ENCODE measurements at regions not wholly inside any gene's neighbourhood (a gene's known extent, or its start where the extent isn't known, plus 50 kb on each side); places are given as distances from the start of the nearest gene placed in this dataset.

- Histone ChIP-seq H3K79me2 (ENCODE audit: control insufficient read depth, insufficient read depth, low read length) (no peaks in the 10 kb centered on the region), H3K4me2 (ENCODE audit: control insufficient read depth, insufficient read depth) (no peak overlapping the region), H3K4me1 (ENCODE audit: control insufficient read depth, insufficient read depth, low read length) (no peaks in the 10 kb centered on the region), H3K27ac (ENCODE audit: control insufficient read depth, insufficient read depth) (no peak overlapping the region), H3K9me3 (replicated peaks; ENCODE audit: control insufficient read depth, insufficient read depth, low read length) (no peaks in the 10 kb centered on the region), H3K9ac (ENCODE audit: control insufficient read depth, insufficient read depth, low read length) (no peak overlapping the region), H4K20me1 (ENCODE audit: control insufficient read depth, insufficient read depth) (no peaks in the 10 kb centered on the region), H3K4me3 (no peak overlapping the region), H3K36me3 (ENCODE audit: control insufficient read depth in 2 of 2, insufficient read depth in 2 of 2, low read length in 1 of 2) (no peaks in the 10 kb centered on the region), H2AFZ (ENCODE audit: control insufficient read depth, low read depth, low read length) (no peak overlapping the region), H3K27me3 (replicated peaks in 1 of 2; ENCODE audit: control insufficient read depth in 2 of 2, insufficient read depth in 2 of 2, low read length in 1 of 2) (no peaks in the 10 kb centered on the region)
- BruUV-seq (replicated peaks) = no TSS peak
- POLR2A ChIA-PET = no interaction called here
- in situ Hi-C loops (cut with MboI) = no loop called here
- FAIRE-seq = no peak
- no peak for ATAC-seq
- WGBS (ENCODE audit: insufficient coverage, insufficient replicate concordance, low lambda C conversion rate, missing lambda C conversion rate) = 0% methylated on average over 1 of the region's 1 CpG
- no peak for DNase-seq (ENCODE audit: low read depth, low spot score)
- no peak for TF ChIP-seq CHD1 (IDR thresholded peaks at IDR 0.05; ENCODE audit: low read depth, low read length)
- no peak for TF ChIP-seq SP1 (IDR thresholded peaks at IDR 0.05; ENCODE audit: low read depth, low read length)
- TF ChIP-seq PRDM15 (CRISPR knock-in tag; IDR thresholded peaks at IDR 0.05) = no peak
- no peak for TF ChIP-seq GATAD2B (conservative IDR thresholded peaks at IDR 0.05; ENCODE audit: low read depth)
- no peak for TF ChIP-seq YBX1 (IDR thresholded peaks at IDR 0.05)
- TF ChIP-seq POU2F2 (IDR thresholded peaks at IDR 0.05; ENCODE audit: borderline replicate concordance, low read depth, low read length) = no peak
- CTCF ChIA-PET = no interaction called here
- SMC1A ChIA-PET (ENCODE audit: uncharacterized antibody, unreplicated experiment) = no interaction called here
- RAD21 ChIA-PET (ENCODE audit: unreplicated experiment) = no interaction called here
- intact Hi-C loops (cut with micrococcal nuclease; ENCODE audit: unreplicated experiment) = no loop called here
These were observed 2806.7 kb downstream of the PCDH9 start for GRCh38 chr13:64423467-64423866.
